ENCODE measurements at regions not wholly inside any gene's neighbourhood (a gene's known extent, or its start where the extent isn't known, plus 50 kb on each side); places are given as distances from the start of the nearest gene placed in this dataset.

DNA sequence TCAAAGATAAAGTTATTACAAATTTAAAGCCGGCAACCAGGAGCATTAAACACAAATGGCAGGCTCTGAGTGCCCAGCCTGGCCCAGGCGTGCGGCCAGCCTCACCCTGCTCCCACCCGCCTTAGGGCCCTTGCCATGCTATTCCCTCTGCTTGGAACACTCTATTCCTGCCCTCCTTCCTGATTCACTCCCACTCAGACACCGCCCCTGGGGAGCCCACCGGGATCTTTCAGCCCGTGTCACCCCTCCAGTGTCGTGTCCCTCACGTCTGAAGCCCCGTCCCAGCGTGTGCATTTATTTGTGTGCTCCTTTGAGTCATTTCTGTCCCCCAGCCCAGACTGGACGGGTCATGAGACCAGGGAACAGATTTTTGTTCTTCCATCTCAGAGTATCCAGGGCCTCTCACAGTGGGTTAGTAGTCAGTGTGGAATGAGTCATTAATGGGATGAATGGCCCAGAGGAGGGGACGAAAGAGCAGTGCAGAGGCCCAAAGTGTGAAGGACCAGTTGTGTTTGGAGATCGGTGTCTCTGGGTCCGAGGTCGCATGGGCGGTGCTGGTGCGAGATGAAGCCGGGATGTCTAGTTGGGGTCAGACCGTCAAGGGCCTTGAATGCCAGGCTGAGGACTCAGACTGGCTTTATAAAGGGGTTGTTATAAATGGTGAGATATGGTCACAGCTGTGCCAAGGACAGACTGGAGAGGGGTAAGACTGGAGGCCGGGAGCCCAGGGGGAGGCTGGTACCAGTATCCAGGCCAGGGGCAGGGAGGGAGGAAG is 58.9 kb upstream of the SLC6A6 start:
- TF ChIP-seq JUND (IDR thresholded peaks at IDR 0.05; ENCODE audit: low read depth): no peak
- no peak for DNase-seq (ENCODE audit: low read depth in 1 of 2, low spot score in 1 of 2)
- in situ Hi-C loops (cut with HindIII; ENCODE audit: low pct_unique_long_range_greater_than_20kb, low sequenced_read_pairs): no loop called here

GRCh38 chr3:14344351-14344750 is 58.1 kb upstream of the SLC6A6 start:
- TF ChIP-seq JUND (IDR thresholded peaks at IDR 0.05; ENCODE audit: low read depth): no peak
- in situ Hi-C loops (cut with HindIII; ENCODE audit: low pct_unique_long_range_greater_than_20kb, low sequenced_read_pairs): no loop called here
- no peak for DNase-seq (ENCODE audit: low read depth in 1 of 2, low spot score in 1 of 2)

GRCh38 chr3:14345496-14346150 is 56.8 kb upstream of the SLC6A6 start:
- in situ Hi-C loops (cut with HindIII; ENCODE audit: low pct_unique_long_range_greater_than_20kb, low sequenced_read_pairs): no loop called here
- DNase-seq (ENCODE audit: low read depth in 1 of 2, low spot score in 1 of 2): no peak
- no peak for TF ChIP-seq JUND (IDR thresholded peaks at IDR 0.05; ENCODE audit: low read depth)

- no peak for DNase-seq (ENCODE audit: low read depth in 1 of 2, low spot score in 1 of 2)
- no peak for TF ChIP-seq JUND (IDR thresholded peaks at IDR 0.05; ENCODE audit: low read depth)
- in situ Hi-C loops (cut with HindIII; ENCODE audit: low pct_unique_long_range_greater_than_20kb, low sequenced_read_pairs): no loop called here
Measured at GRCh38 chr3:14346191-14346590, 56.2 kb upstream of the SLC6A6 start.

DNA sequence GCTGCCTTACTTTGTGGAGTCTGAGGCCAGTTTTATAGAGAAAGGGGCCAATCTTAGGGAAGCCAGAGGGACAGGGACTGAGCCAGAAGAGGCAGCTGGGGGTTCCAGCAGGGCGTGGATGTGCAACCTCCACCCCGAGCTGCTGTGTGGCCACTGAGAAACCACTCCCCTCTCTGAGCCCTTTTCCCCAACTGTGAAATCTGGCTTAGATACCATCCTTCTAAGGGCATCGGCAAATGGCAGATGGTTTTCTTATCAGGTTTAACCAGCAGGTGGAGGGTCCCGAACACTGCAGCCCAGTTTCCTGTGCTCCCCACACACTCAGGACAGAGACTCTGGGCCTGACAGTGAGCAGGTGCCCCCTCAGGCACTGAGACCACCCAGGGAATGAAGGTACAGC is 55.8 kb upstream of the SLC6A6 start:
- no peak for TF ChIP-seq JUND (IDR thresholded peaks at IDR 0.05; ENCODE audit: low read depth)
- no peak for DNase-seq (ENCODE audit: low read depth in 1 of 2, low spot score in 1 of 2)
- in situ Hi-C loops (cut with HindIII; ENCODE audit: low pct_unique_long_range_greater_than_20kb, low sequenced_read_pairs): no loop called here

- DNase-seq (ENCODE audit: low read depth in 1 of 2, low spot score in 1 of 2): no peak
- TF ChIP-seq JUND (IDR thresholded peaks at IDR 0.05; ENCODE audit: low read depth): no peak
- in situ Hi-C loops (cut with HindIII; ENCODE audit: low pct_unique_long_range_greater_than_20kb, low sequenced_read_pairs): no loop called here
Measured at GRCh38 chr3:14347110-14347509, 55.3 kb upstream of the SLC6A6 start.

- in situ Hi-C loops (cut with HindIII; ENCODE audit: low pct_unique_long_range_greater_than_20kb, low sequenced_read_pairs): no loop called here
- no peak for TF ChIP-seq JUND (IDR thresholded peaks at IDR 0.05; ENCODE audit: low read depth)
- no peak for DNase-seq (ENCODE audit: low read depth in 1 of 2, low spot score in 1 of 2)
Measured at GRCh38 chr3:14351617-14352001, 50.8 kb upstream of the SLC6A6 start.

- in situ Hi-C loops (cut with HindIII; ENCODE audit: low pct_unique_long_range_greater_than_20kb, low sequenced_read_pairs): no loop called here
- DNase-seq (ENCODE audit: low read depth in 1 of 2, low spot score in 1 of 2): peak in 1 of 2 experiments; percentile 81
- no peak for TF ChIP-seq JUND (IDR thresholded peaks at IDR 0.05; ENCODE audit: low read depth)
Measured at GRCh38 chr3:14352002-14352627, 50.3 kb upstream of the SLC6A6 start.

Measured in T47D (cell line).